ENCODE measurements at regions not wholly inside any gene's neighbourhood (a gene's known extent, or its start where the extent isn't known, plus 50 kb on each side); places are given as distances from the start of the nearest gene placed in this dataset.
A peak's percentile ranks its signal among the peaks of the same experiment; 100 is the strongest.
"Not testable (repeated sequence)": the region's sequence is repeated elsewhere in the genome, so short reads cannot be mapped to it uniquely, and the experiment has no call there.

- peak overlapping the region; percentile 95 for H3K27ac ChIP-seq (ENCODE audit: low read depth, low read length)
These were observed 104.0 kb upstream of the PRSS16 start for GRCh38 chr6:27143474-27144026.

DNA sequence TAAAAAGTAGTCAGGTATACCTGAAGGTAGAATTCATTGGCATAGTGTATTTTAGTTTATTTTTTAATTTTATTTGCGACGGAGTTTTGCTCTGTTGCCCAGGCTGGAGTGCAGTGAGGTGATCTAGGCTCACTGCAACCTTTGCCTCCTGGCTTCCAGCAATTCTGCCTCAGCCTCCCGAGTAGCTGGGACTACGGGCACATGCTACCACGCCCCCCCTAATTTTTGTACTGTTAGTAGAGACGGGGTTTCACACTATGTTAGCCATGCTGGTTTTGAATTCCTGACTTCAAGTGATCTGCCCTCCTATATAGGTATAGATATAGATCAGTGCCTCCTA, 102.8 kb upstream of the PRSS16 start:
- Histone ChIP-seq H3K27me3 (ENCODE audit: low read length) (no peaks in the 10 kb centered on the region), H4K20me1 (ENCODE audit: low read depth, low read length) (no peaks in the 10 kb centered on the region), H3K36me3 (ENCODE audit: low read length) (no peaks in the 10 kb centered on the region), H3K27ac (ENCODE audit: low read depth, low read length) (peak overlapping the region; percentile 95), H3F3A (ENCODE audit: insufficient read depth) (peaks cover 76% of the 10 kb centered on the region), H3K9me2 (replicated peaks; ENCODE audit: insufficient read depth, low read length) (no peaks in the 10 kb centered on the region), H3K4me2 (ENCODE audit: low read depth, low read length, poor library complexity, severe bottlenecking) (peak overlapping the region; percentile 98), H2AFZ (ENCODE audit: low read depth, low read length, severe bottlenecking) (no peak overlapping the region), H3K4me3 (ENCODE audit: insufficient read depth, low read length, poor library complexity, severe bottlenecking) (peak overlapping the region; percentile 54), H3K9ac (ENCODE audit: low read length) (peak overlapping the region; percentile 72), H3K9me3 (ENCODE audit: insufficient read depth, low read length) (no peaks in the 10 kb centered on the region), H3K79me2 (ENCODE audit: insufficient read depth, low read length) (peaks cover 22% of the 10 kb centered on the region)
- TF ChIP-seq EZH2phosphoT487 (conservative IDR thresholded peaks at IDR 0.05; ENCODE audit: low read length) (no peak), CTCF (IDR thresholded peaks at IDR 0.05; ENCODE audit: insufficient read depth, low read length, poor library complexity, severe bottlenecking) (no peak)

More at GRCh38 chr6:27143474-27144026, 104.0 kb upstream of the PRSS16 start:
- peaks cover 80% of the 10 kb centered on the region for H3F3A ChIP-seq (ENCODE audit: insufficient read depth)
- H4K20me1 ChIP-seq (ENCODE audit: low read depth, low read length) = no peaks in the 10 kb centered on the region
- no peaks in the 10 kb centered on the region for H3K36me3 ChIP-seq (ENCODE audit: low read length)
- no peak overlapping the region for H2AFZ ChIP-seq (ENCODE audit: low read depth, low read length, severe bottlenecking)
- peak overlapping the region; percentile 31 for H3K9ac ChIP-seq (ENCODE audit: low read length)
- H3K4me2 ChIP-seq (ENCODE audit: low read depth, low read length, poor library complexity, severe bottlenecking) = peak overlapping the region; percentile 98
- H3K9me2 ChIP-seq (replicated peaks; ENCODE audit: insufficient read depth, low read length) = no peaks in the 10 kb centered on the region
- TF ChIP-seq CTCF (IDR thresholded peaks at IDR 0.05; ENCODE audit: insufficient read depth, low read length, poor library complexity, severe bottlenecking) = no peak
- TF ChIP-seq EZH2phosphoT487 (conservative IDR thresholded peaks at IDR 0.05; ENCODE audit: low read length) = no peak
- no peaks in the 10 kb centered on the region for H3K9me3 ChIP-seq (ENCODE audit: insufficient read depth, low read length)
- no peaks in the 10 kb centered on the region for H3K27me3 ChIP-seq (ENCODE audit: low read length)
- H3K79me2 ChIP-seq (ENCODE audit: insufficient read depth, low read length) = peaks cover 26% of the 10 kb centered on the region
- no peak overlapping the region for H3K4me3 ChIP-seq (ENCODE audit: insufficient read depth, low read length, poor library complexity, severe bottlenecking)

DNA sequence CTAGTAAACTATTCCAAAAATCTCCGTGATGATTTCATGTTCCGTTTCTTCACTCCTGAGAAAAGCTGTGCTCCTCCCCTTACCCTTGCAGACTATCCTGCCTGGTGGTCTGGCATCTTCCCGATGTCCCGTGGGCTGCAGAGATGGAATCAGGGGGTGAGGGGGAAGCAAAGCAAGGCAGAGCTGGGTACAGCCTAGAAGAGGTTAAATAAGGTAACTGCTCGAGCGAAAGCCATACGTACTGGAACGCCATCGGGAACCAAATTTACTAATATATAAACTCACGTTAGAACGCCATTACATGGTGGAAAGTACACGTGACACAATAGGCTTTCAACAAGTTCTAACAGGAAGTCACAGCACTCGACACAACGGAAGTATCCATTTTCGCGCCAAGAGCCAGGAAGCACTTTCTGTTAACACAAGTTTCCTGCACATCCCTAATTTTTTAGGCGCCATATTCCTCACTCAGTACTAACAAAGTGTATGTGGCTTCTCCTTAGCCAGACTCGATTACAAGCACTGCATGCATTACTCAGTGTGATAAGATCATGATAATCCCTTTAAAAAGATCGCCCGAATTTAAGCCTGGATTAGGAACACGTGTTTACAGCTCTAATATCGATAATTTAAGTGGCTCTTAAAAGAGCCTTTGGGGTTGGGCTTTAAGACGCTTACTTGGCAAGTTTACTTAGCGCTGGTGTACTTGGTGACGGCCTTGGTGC, 101.6 kb upstream of the PRSS16 start:
- Histone ChIP-seq H3K79me2 (ENCODE audit: insufficient read depth, low read length) (peaks cover 16% of the 10 kb centered on the region; the same call in 1 of the 2 replicates), H3K27me3 (ENCODE audit: low read length) (no peaks in the 10 kb centered on the region), H3K27ac (ENCODE audit: low read depth, low read length) (peak overlapping the region; percentile 95), H3F3A (ENCODE audit: insufficient read depth) (peaks cover 69% of the 10 kb centered on the region), H3K9me2 (replicated peaks; ENCODE audit: insufficient read depth, low read length) (no peaks in the 10 kb centered on the region), H3K4me3 (ENCODE audit: insufficient read depth, low read length, poor library complexity, severe bottlenecking) (peak overlapping the region; percentile 54), H4K20me1 (ENCODE audit: low read depth, low read length) (no peaks in the 10 kb centered on the region), H2AFZ (ENCODE audit: low read depth, low read length, severe bottlenecking) (no peak overlapping the region), H3K9me3 (ENCODE audit: insufficient read depth, low read length) (no peaks in the 10 kb centered on the region), H3K36me3 (ENCODE audit: low read length) (no peaks in the 10 kb centered on the region), H3K4me2 (ENCODE audit: low read depth, low read length, poor library complexity, severe bottlenecking) (peak overlapping the region; percentile 98), H3K9ac (ENCODE audit: low read length) (peak overlapping the region; percentile 72)
- TF ChIP-seq CTCF (IDR thresholded peaks at IDR 0.05; ENCODE audit: insufficient read depth, low read length, poor library complexity, severe bottlenecking) (no peak), EZH2phosphoT487 (conservative IDR thresholded peaks at IDR 0.05; ENCODE audit: low read length) (no peak)

GRCh38 chr6:27146456-27146705, 101.1 kb upstream of the PRSS16 start:
- not testable (repeated sequence) for H3K9me2 ChIP-seq (replicated peaks; ENCODE audit: insufficient read depth, low read length)

More at GRCh38 chr6:27146456-27146705, 101.1 kb upstream of the PRSS16 start:
- H3K9ac ChIP-seq (ENCODE audit: low read length) = peak overlapping the region; percentile 72
- peak overlapping the region; percentile 98 for H3K4me2 ChIP-seq (ENCODE audit: low read depth, low read length, poor library complexity, severe bottlenecking)
- peak overlapping the region; percentile 54 for H3K4me3 ChIP-seq (ENCODE audit: insufficient read depth, low read length, poor library complexity, severe bottlenecking)
- not testable (repeated sequence) for H3K36me3 ChIP-seq (ENCODE audit: low read length); H3K9me3 ChIP-seq (ENCODE audit: insufficient read depth, low read length); H4K20me1 ChIP-seq (ENCODE audit: low read depth, low read length); H3K27me3 ChIP-seq (ENCODE audit: low read length); H2AFZ ChIP-seq (ENCODE audit: low read depth, low read length, severe bottlenecking)
- H3K79me2 ChIP-seq (ENCODE audit: insufficient read depth, low read length) = peaks cover 11% of the 10 kb centered on the region; the same call in 1 of the 2 replicates
- peak overlapping the region; percentile 95 for H3K27ac ChIP-seq (ENCODE audit: low read depth, low read length)
- peaks cover 65% of the 10 kb centered on the region for H3F3A ChIP-seq (ENCODE audit: insufficient read depth)
